ENCODE measurements at regions not wholly inside any gene's neighbourhood (a gene's known extent, or its start where the extent isn't known, plus 50 kb on each side); places are given as distances from the start of the nearest gene placed in this dataset.

GRCh38 chrX:20479896-20480295, 213.2 kb upstream of the RPS6KA3 start:
- Histone ChIP-seq H3K9ac (ENCODE audit: low read depth, low read length, poor library complexity, severe bottlenecking) (no peak overlapping the region), H3K4me2 (ENCODE audit: low read depth, low read length, poor library complexity, severe bottlenecking) (no peak overlapping the region), H3K4me3 (ENCODE audit: low read length, poor library complexity, severe bottlenecking) (no peak overlapping the region), H3K9me2 (replicated peaks; ENCODE audit: low read depth, low read length) (no peaks in the 10 kb centered on the region), H4K20me1 (ENCODE audit: insufficient read depth, low read length, poor library complexity, severe bottlenecking) (no peaks in the 10 kb centered on the region), H3K36me3 (ENCODE audit: insufficient read depth, low read length) (no peaks in the 10 kb centered on the region), H3K4me1 (ENCODE audit: insufficient read depth, low read length, poor library complexity, severe bottlenecking) (no peaks in the 10 kb centered on the region), H3K27me3 (ENCODE audit: insufficient read depth, low read length, poor library complexity, severe bottlenecking) (no peaks in the 10 kb centered on the region), H2AFZ (ENCODE audit: low read length) (no peak overlapping the region), H3K79me2 (ENCODE audit: insufficient read depth, low read length) (no peaks in the 10 kb centered on the region), H3F3A (ENCODE audit: low read depth) (no peaks in the 10 kb centered on the region), H3K9me3 (ENCODE audit: insufficient read depth, low read depth, low read length) (no peaks in the 10 kb centered on the region)
- no peak for TF ChIP-seq EZH2phosphoT487 (IDR thresholded peaks at IDR 0.05; ENCODE audit: borderline replicate concordance)
- TF ChIP-seq, protein P1, sequence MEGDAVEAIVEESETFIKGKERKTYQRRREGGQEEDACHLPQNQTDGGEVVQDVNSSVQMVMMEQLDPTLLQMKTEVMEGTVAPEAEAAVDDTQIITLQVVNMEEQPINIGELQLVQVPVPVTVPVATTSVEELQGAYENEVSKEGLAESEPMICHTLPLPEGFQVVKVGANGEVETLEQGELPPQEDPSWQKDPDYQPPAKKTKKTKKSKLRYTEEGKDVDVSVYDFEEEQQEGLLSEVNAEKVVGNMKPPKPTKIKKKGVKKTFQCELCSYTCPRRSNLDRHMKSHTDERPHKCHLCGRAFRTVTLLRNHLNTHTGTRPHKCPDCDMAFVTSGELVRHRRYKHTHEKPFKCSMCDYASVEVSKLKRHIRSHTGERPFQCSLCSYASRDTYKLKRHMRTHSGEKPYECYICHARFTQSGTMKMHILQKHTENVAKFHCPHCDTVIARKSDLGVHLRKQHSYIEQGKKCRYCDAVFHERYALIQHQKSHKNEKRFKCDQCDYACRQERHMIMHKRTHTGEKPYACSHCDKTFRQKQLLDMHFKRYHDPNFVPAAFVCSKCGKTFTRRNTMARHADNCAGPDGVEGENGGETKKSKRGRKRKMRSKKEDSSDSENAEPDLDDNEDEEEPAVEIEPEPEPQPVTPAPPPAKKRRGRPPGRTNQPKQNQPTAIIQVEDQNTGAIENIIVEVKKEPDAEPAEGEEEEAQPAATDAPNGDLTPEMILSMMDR (conservative IDR thresholded peaks at IDR 0.05; ENCODE audit: low read length), result no peak

GRCh38 chrX:20479048-20479447, 212.3 kb upstream of the RPS6KA3 start:
- Histone ChIP-seq H4K20me1 (ENCODE audit: insufficient read depth, low read length, poor library complexity, severe bottlenecking) (no peaks in the 10 kb centered on the region), H3K9me2 (replicated peaks; ENCODE audit: low read depth, low read length) (no peaks in the 10 kb centered on the region), H2AFZ (ENCODE audit: low read length) (no peak overlapping the region), H3K36me3 (ENCODE audit: insufficient read depth, low read length) (no peaks in the 10 kb centered on the region), H3K79me2 (ENCODE audit: insufficient read depth, low read length) (no peaks in the 10 kb centered on the region), H3K9me3 (ENCODE audit: insufficient read depth, low read depth, low read length) (no peaks in the 10 kb centered on the region), H3K4me3 (ENCODE audit: low read length, poor library complexity, severe bottlenecking) (no peak overlapping the region), H3K27me3 (ENCODE audit: insufficient read depth, low read length, poor library complexity, severe bottlenecking) (no peaks in the 10 kb centered on the region), H3K4me2 (ENCODE audit: low read depth, low read length, poor library complexity, severe bottlenecking) (no peak overlapping the region), H3F3A (ENCODE audit: low read depth) (no peaks in the 10 kb centered on the region), H3K4me1 (ENCODE audit: insufficient read depth, low read length, poor library complexity, severe bottlenecking) (no peaks in the 10 kb centered on the region), H3K9ac (ENCODE audit: low read depth, low read length, poor library complexity, severe bottlenecking) (no peak overlapping the region)
- TF ChIP-seq, protein P1 (conservative IDR thresholded peaks at IDR 0.05; ENCODE audit: low read length), result no peak
- TF ChIP-seq EZH2phosphoT487 (IDR thresholded peaks at IDR 0.05; ENCODE audit: borderline replicate concordance), result no peak

DNA sequence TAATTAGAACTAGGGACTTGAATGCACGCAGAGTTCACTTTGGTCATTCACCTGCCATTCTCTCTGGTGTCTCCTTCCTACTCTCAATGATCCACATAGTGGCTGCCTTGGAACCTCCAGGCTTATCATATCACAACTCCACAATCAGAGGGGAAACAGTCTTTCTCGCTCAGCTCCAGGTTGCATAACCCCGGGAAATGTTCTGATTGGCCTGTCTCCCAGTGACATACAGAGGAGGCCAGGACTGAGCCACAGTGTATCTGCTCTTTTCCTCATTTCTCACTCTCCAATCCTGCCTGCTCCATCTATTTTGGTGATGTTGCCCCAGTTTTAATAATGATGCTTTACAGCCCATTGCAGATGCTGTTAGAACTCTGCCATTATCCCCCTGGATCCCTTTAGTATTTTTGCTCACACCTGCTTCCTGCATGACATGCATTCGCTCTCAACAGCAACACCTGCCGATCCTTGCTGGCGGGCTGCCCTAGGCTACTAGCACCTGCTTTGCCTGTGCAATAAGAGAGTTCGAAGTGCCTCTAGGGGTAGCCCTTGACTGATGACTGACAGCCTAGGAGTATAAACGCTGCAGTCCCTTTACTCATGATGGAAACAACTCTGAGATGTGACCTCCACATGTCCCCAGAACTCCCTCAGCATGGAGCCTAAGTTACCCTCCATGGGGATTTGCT, 211.3 kb upstream of the RPS6KA3 start:
- Histone ChIP-seq H3K79me2 (ENCODE audit: insufficient read depth, low read length) (no peaks in the 10 kb centered on the region), H3K4me2 (ENCODE audit: low read depth, low read length, poor library complexity, severe bottlenecking) (no peak overlapping the region), H3K4me3 (ENCODE audit: low read length, poor library complexity, severe bottlenecking) (no peak overlapping the region), H3K36me3 (ENCODE audit: insufficient read depth, low read length) (no peaks in the 10 kb centered on the region), H3K9me2 (replicated peaks; ENCODE audit: low read depth, low read length) (no peaks in the 10 kb centered on the region), H3K9ac (ENCODE audit: low read depth, low read length, poor library complexity, severe bottlenecking) (no peak overlapping the region), H3K4me1 (ENCODE audit: insufficient read depth, low read length, poor library complexity, severe bottlenecking) (no peaks in the 10 kb centered on the region), H3F3A (ENCODE audit: low read depth) (no peaks in the 10 kb centered on the region), H4K20me1 (ENCODE audit: insufficient read depth, low read length, poor library complexity, severe bottlenecking) (no peaks in the 10 kb centered on the region), H3K9me3 (ENCODE audit: insufficient read depth, low read depth, low read length) (no peaks in the 10 kb centered on the region), H2AFZ (ENCODE audit: low read length) (no peak overlapping the region), H3K27me3 (ENCODE audit: insufficient read depth, low read length, poor library complexity, severe bottlenecking) (no peaks in the 10 kb centered on the region)
- no peak for TF ChIP-seq EZH2phosphoT487 (IDR thresholded peaks at IDR 0.05; ENCODE audit: borderline replicate concordance)
- TF ChIP-seq, protein P1 (conservative IDR thresholded peaks at IDR 0.05; ENCODE audit: low read length), result no peak
